Fibroblast of skin of scalp (primary cell): ENCODE measurements at regions not wholly inside any gene's neighbourhood (a gene's known extent, or its start where the extent isn't known, plus 50 kb on each side); places are given as distances from the start of the nearest gene placed in this dataset.

Source experiments
- DNase-seq: peaks from one replicate; pipeline ENCODE4 v3.0.0-alpha.2; 2013

- no peak for DNase-seq
Measured at GRCh38 chr10:130568246-130568645, 432.1 kb downstream of the GLRX3 start.

DNA sequence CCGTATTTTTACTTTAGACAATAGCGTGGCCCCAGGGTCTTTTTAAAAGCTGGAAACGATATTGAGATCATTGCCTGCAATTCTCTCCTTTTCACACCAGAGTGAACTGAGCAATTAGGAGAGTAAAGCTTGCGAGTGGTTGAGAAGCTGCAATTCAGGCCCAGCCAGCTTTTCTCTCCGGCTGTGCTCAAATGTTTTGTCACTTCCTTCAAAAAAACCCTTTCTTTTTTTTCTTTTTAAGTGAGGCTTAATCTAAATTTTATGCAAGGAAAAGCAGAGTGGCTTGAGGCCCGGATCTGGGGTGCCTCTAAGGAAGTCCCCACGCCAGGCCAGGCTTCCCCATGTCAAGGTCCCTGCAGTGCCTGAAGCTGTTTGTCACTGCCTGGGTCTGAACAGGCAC is 433.9 kb downstream of the GLRX3 start:
- DNase-seq, result no peak

DNA sequence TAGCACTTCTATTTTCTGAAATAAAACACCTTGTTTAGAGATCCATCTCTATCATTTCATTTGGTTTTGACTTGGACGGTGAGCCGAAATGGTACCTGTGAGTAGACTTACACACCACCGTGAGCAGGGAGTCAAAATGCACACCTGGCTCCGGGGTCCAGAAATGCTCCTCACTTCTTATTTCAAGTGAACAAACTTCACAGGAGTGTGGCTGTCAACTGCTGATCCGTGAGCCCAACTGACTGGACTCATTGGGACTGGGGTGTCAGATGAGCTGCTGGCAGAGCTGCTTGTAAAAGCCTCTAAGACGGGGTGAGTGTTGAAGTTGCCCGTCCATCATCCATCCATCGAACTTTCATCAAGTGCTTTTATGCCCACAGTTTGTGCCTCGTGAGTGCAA is 435.5 kb downstream of the GLRX3 start:
- no peak for DNase-seq

GRCh38 chr10:130573446-130573845 is 437.3 kb downstream of the GLRX3 start:
- DNase-seq, result no peak

DNA sequence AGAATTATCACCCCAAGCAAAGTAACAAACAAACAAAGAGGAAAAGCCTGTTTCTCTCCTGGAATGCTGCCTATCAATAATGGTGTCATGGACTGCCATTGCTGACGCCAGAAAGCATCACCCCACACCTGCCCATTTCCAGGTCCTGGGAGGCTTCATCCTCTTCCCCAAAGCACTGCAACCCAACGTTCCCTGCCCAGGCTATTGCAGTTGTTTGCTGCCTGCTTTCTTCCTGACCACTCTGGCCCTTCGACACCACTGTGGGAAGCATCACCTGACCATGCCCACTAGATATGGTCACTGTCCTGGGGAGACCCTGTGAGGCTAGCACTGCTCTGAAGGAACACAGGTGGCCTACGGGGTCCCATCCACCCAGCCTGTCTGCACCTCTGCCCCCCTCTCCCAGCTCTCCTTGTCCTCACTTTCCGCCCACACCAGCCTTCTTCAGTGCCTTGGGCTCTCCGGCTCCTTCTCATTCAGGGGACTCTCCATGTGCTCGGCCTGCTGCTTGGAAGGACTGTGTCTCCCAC is 439.6 kb downstream of the GLRX3 start:
- DNase-seq, result no peak

GRCh38 chr10:130576427-130576826 is 440.2 kb downstream of the GLRX3 start:
- DNase-seq, result no peak

GRCh38 chr10:130577039-130577438 is 440.8 kb downstream of the GLRX3 start:
- no peak for DNase-seq

GRCh38 chr10:130578532-130579289 is 442.5 kb downstream of the GLRX3 start:
- no peak for DNase-seq

DNA sequence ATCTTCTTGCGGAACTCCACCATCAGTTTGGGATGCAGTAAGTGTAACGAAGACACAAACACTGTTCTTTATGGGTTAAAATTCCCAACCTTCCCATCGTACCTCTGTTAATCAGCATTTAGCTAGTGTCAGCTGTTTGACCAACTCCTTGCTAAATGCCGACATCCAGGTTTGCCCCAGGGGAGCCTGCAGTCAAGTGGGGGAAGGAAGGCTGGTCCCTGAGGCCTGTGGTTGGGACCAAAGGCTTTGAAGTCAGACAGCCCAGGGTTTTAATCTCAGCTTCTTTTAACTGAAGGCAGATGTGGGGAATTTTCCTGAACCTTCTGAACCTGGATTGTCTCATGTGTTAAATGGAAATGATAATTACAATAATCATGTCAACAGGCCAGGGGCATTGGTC is 443.7 kb downstream of the GLRX3 start:
- DNase-seq, result no peak

- no peak for DNase-seq
Measured at GRCh38 chr10:130580975-130581374, 444.8 kb downstream of the GLRX3 start.

DNA sequence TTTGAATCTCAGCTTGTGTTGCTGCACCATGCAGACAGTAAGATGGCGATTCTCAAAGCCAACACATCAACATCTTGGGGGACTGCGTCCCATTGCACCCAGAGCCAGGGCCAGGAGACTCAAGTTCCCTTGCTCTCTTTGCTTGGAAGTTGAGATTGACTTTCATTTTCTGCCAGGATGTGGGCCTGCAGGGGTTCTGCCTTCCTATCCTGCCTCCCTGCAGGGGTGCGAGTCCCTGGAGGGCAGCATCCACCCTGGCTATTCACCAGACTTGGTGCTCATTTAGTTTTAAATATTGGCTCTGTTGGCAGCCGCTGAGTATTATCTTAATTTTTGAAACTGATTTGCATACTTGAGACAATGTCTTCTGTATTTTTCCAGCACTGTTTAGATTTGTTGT is 451.5 kb downstream of the GLRX3 start:
- DNase-seq, result no peak

DNA sequence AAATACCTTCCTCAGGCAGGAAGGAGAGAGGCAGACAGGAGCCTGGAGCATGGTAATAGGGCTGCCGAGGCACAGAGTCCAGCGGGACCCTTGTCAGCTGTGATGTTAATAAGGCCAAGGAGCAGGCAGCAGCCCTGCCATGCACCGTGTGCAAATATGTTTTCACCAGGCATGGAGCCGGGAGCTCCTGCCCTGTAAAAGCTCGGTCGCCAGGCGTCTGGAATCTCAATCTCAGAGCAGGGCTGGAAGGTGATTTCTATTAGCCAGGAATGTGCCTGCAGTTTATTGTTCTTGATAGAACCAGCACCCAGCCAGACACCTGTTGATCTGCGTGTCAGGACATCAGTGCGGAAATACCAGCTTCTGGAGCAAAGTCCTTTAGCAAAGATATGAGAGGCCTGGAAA is 469.8 kb downstream of the GLRX3 start:
- DNase-seq, result no peak

- DNase-seq, result no peak
Measured at GRCh38 chr10:130607366-130607765, 471.2 kb downstream of the GLRX3 start.

- DNase-seq, result no peak
Measured at GRCh38 chr10:130611239-130611638, 475.0 kb downstream of the GLRX3 start.

GRCh38 chr10:130615457-130615856 is 479.3 kb downstream of the GLRX3 start:
- no peak for DNase-seq

GRCh38 chr10:130617985-130618384 is 481.8 kb downstream of the GLRX3 start:
- no peak for DNase-seq

DNA sequence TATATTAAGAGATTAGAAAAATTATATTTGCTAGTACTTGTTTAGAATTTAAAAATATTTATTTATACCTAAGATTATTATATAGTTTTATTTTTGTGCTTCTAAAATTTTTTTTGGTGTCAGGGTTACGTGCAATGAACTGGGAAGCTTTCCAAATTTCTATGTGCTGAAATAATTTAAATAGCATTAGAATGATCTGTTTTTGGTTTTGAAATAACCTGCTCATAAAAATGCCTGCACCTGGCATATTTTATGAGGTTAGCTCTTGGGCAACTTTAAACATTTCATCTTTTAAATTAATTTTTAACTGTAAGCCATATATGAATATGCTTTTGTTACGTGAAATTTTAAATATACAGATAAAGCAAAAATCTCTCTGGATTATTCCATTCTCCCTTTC is 482.5 kb downstream of the GLRX3 start:
- no peak for DNase-seq

DNA sequence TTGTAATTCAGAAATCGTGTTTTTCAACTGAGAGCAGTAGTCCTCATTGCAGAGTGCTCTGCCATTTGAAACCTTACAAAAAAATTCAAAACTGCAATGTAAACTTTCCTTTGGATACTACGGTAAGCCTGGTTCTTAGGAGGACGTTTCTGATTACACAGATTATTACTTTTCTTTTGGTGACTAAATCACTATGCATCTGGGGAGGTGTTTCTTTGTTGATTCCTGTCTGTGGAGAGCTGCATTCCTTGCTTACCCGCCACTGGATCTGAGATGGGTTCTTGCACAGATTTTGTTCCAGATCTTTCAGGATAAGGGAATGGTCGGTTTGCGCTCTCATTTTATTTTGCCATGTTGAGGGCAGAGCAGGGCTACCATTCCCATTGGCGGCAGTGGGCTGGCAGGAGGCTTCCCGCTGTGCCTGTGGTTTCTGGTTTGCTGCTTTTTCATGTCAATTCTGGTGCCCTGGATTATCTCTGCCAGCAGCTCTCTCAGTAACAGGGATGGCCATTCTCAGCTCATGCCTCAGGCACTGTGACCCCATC is 485.1 kb downstream of the GLRX3 start:
- no peak for DNase-seq

DNA sequence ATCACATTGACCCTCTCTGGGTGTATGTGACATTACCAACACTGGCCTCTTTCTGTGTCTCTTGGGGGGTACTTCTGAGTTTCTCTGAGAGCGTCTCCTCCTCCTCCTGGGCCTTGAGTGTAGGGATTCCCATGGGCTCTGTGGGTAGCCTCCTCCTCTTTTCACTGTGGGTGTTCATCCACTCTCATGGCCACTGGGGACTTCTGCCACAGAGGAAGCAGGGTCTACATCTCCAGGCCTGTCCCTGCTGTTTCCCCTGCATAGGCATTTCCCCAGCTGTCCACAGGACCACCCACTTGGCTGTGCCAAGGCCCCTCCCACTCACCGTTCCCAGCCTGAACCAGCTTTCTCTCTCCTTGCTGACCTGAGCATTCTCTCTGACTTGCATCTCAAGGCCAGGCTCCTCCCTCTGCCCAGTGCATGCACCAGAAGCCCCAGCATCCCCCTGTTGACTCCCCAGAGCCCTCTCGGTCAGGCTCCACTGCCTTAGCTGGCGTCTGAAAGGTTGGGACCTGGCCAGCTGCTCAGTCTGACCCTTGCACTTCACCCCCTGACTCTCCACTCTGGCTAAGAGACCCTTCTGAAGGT is 487.6 kb downstream of the GLRX3 start:
- no peak for DNase-seq

DNA sequence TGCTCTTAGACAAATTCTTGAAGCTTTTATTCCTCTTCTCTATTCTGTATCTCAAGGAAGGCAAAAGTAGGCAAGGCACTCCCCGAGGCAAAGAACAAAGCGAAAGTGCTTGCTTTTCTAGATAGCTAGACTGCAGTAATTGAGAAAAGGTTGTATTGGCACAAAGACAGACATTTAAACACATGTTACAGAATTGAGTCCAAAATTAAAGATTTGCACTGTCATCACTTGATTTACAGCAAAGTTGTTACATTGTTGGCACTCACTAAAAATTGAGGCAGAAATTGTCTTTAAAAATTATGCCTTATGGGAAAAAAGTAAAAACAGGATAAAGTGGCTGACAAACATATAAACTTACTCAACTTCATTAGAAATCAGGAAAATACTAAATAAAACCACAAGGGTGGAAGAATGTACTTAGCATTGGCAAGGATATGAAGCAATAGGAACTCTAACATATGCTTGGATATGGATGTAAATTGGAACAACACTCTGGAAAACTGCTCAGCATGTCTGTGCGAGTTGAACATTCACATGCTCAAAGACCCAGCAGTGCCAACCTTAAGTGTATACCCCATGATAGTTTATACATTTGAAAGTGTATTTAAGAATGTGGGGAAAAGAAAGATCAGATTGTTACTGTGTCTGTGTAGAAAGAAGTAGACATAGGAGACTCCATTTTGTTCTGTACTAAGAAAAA is 491.3 kb downstream of the GLRX3 start:
- DNase-seq, result no peak

GRCh38 chr10:130630135-130630534 is 493.9 kb downstream of the GLRX3 start:
- no peak for DNase-seq

GRCh38 chr10:130631142-130632096 is 495.2 kb downstream of the GLRX3 start:
- peak; percentile 9 for DNase-seq
